PC-3 (cell line): ENCODE measurements at regions not wholly inside any gene's neighbourhood (a gene's known extent, or its start where the extent isn't known, plus 50 kb on each side); places are given as distances from the start of the nearest gene placed in this dataset.

Experiments used
- CTCF ChIP-seq: fragments of 300-600 bp; sonication (generic); conservative IDR thresholded peaks from 2 replicates; pipeline ENCODE4 v1.5.1; 2017; ENCODE audit warnings: antibody characterized with exemption, low read depth, mild to moderate bottlenecking, low read length
- EZH2 ChIP-seq: fragments of 300-600 bp; sonication (generic); IDR thresholded peaks from one replicate; pipeline ENCODE4 v1.6.1; 2017; ENCODE audit warnings: antibody characterized with exemption, mild to moderate bottlenecking, low read length; ENCODE audit not compliant: unreplicated experiment

DNA sequence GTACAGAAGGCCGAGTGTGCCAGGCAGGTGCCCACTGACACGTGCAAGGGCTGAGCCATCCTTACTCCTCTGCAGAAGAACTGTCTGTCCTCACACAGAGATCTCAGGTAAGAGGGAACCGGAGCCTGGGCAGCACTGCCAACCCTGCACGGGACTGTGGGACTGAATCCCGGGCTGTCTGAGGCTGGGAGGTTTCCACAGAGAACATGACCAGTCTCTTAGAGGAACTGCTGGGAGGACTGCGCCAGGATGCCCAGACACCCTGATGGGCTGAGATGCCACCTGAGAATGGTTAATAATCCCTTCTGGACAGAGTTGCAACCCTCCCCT is 302.9 kb upstream of the SFSWAP start:
- TF ChIP-seq EZH2 (no peak), CTCF (no peak)
